GM12891 (cell line): ENCODE measurements at regions not wholly inside any gene's neighbourhood (a gene's known extent, or its start where the extent isn't known, plus 50 kb on each side); places are given as distances from the start of the nearest gene placed in this dataset.

Experiments
- POLR2A ChIP-seq: IDR thresholded peaks from 2 replicates; pipeline ENCODE4 v1.6.1; 2011; ENCODE audit warnings: low read depth, low read length, control low read depth
- POLR2AphosphoS5 ChIP-seq: IDR thresholded peaks from 2 replicates; pipeline ENCODE4 v1.6.1; 2011; ENCODE audit warnings: low read depth, low read length, control low read depth
- TAF1 ChIP-seq: IDR thresholded peaks from 2 replicates; pipeline ENCODE4 v1.6.1; 2011; ENCODE audit warnings: low read depth, low read length, control low read depth

GRCh38 chr14:56027916-56028712 is 90.1 kb upstream of the PELI2 start:
- TF ChIP-seq POLR2AphosphoS5 (no peak), TAF1 (no peak), POLR2A (no peak)
